Naive B cell (primary cell): ENCODE measurements at regions not wholly inside any gene's neighbourhood (a gene's known extent, or its start where the extent isn't known, plus 50 kb on each side); places are given as distances from the start of the nearest gene placed in this dataset.

Source experiments
- ATAC-seq, 2 donors: fragments of 150-1000 bp; cut with Tn5 transposase; 2 replicates each; pipeline ENCODE4 v1.10.0; 2021; ENCODE audit warnings: low read depth in 2 of 2, mild to moderate bottlenecking in 2 of 2, moderate library complexity in 2 of 2
- DNase-seq: peaks from one replicate; pipeline ENCODE4 v3.0.0; 2022
- H3K27ac Mint-ChIP-seq, 6 donors: one replicate each; pipeline ENCODE4 v1.8.0; 2020 to 2022; ENCODE audit warnings: mild to moderate bottlenecking in 6 of 6, mixed read lengths in 6 of 6, moderate library complexity in 5 of 6, inconsistent platforms in 2 of 6
- H3K27me3 Mint-ChIP-seq, 3 donors: one replicate each; pipeline ENCODE4 v1.8.0; 2021 to 2022; ENCODE audit warnings: mixed read lengths in 3 of 3, mild to moderate bottlenecking in 1 of 3
- H3K36me3 Mint-ChIP-seq, 2 donors: one replicate each; pipeline ENCODE4 v1.8.0; 2020 to 2022; ENCODE audit warnings: mixed read lengths in 2 of 2, inconsistent platforms in 1 of 2, mild to moderate bottlenecking in 1 of 2
- H3K4me1 Mint-ChIP-seq, 3 donors: one replicate each; pipeline ENCODE4 v1.8.0; 2020 to 2022; ENCODE audit warnings: mixed read lengths in 3 of 3, inconsistent platforms in 1 of 3, mild to moderate bottlenecking in 1 of 3, moderate library complexity in 1 of 3
- H3K4me3 Mint-ChIP-seq, 8 donors: one replicate each; pipeline ENCODE4 v1.8.0; 2020 to 2022; ENCODE audit warnings: mild to moderate bottlenecking in 8 of 8, mixed read lengths in 8 of 8, moderate library complexity in 8 of 8, inconsistent platforms in 2 of 8
- H3K9me3 Mint-ChIP-seq, 7 donors: one replicate each; pipeline ENCODE4 v1.8.0; 2020 to 2022; ENCODE audit warnings: mixed read lengths in 7 of 7, mild to moderate bottlenecking in 5 of 7, inconsistent platforms in 2 of 7, moderate library complexity in 1 of 7

- ATAC-seq (no peak), DNase-seq (no peak)
- H3K4me3 Mint-ChIP-seq = no peak overlapping the region
- H3K4me1 Mint-ChIP-seq = no peaks in the 10 kb centered on the region
- no peak overlapping the region for H3K27ac Mint-ChIP-seq
- H3K36me3 Mint-ChIP-seq = no peaks in the 10 kb centered on the region
- peaks cover 0 to 8% (median 0%) of the 10 kb centered on the region in 7 donors for H3K9me3 Mint-ChIP-seq
- H3K27me3 Mint-ChIP-seq = no peaks in the 10 kb centered on the region
Observed at GRCh38 chr4:59869056-59869455, 1331.1 kb upstream of the ADGRL3 start.

- Mint-ChIP-seq H3K27ac (no peak overlapping the region), H3K27me3 (no peaks in the 10 kb centered on the region), H3K4me1 (no peaks in the 10 kb centered on the region), H3K36me3 (no peaks in the 10 kb centered on the region), H3K9me3 (peaks cover 0 to 8% (median 0%) of the 10 kb centered on the region in 7 donors), H3K4me3 (no peak overlapping the region)
- ATAC-seq = no peak
- no peak for DNase-seq
Observed at GRCh38 chr4:59869559-59869958, 1330.6 kb upstream of the ADGRL3 start.

- no peaks in the 10 kb centered on the region for H3K27me3 Mint-ChIP-seq
- H3K4me1 Mint-ChIP-seq = no peaks in the 10 kb centered on the region
- no peak overlapping the region for H3K4me3 Mint-ChIP-seq
- no peak overlapping the region for H3K27ac Mint-ChIP-seq
- no peak for DNase-seq
- peaks cover 0 to 5% (median 4%) of the 10 kb centered on the region in 7 donors for H3K9me3 Mint-ChIP-seq
- no peak for ATAC-seq
- no peaks in the 10 kb centered on the region for H3K36me3 Mint-ChIP-seq
Observed at GRCh38 chr4:59881632-59882031, 1318.5 kb upstream of the ADGRL3 start.

- Mint-ChIP-seq H3K36me3 (no peaks in the 10 kb centered on the region), H3K4me3 (no peak overlapping the region), H3K27me3 (no peaks in the 10 kb centered on the region), H3K4me1 (no peaks in the 10 kb centered on the region), H3K27ac (no peak overlapping the region), H3K9me3 (peaks cover 0 to 9% (median 4%) of the 10 kb centered on the region in 7 donors)
- ATAC-seq (no peak), DNase-seq (no peak)
Observed at GRCh38 chr4:59904331-59904730, 1295.8 kb upstream of the ADGRL3 start.

- no peak overlapping the region for H3K4me3 Mint-ChIP-seq
- no peak for DNase-seq
- no peak for ATAC-seq
- H3K27me3 Mint-ChIP-seq = no peaks in the 10 kb centered on the region
- peaks cover 0 to 9% (median 2%) of the 10 kb centered on the region in 7 donors for H3K9me3 Mint-ChIP-seq
- no peaks in the 10 kb centered on the region for H3K4me1 Mint-ChIP-seq
- H3K36me3 Mint-ChIP-seq = no peaks in the 10 kb centered on the region
- H3K27ac Mint-ChIP-seq = no peak overlapping the region
Observed at GRCh38 chr4:59920416-59920815, 1279.7 kb upstream of the ADGRL3 start.

DNA sequence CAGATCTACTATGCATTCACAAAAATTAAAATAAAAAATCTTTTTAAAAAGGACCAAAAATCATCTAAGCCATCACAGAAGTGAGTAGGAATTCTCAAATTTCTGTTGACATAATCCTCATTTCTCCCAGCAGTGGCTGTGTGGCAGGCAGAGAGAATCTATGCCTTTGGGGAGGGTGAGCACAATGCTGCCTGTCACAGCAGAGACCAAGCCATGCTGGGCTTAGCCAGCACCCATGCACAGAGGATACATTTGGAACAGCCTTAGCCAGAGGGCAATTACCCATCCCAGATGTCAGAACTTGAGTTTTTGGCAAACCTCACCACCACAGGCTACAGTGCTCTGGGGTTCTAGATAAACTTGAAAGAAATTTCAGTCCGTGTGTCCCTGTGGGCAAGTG is 1274.8 kb upstream of the ADGRL3 start:
- H3K27ac Mint-ChIP-seq = no peak overlapping the region

GRCh38 chr4:59936566-59936965 is 1263.6 kb upstream of the ADGRL3 start:
- H3K4me1 Mint-ChIP-seq = no peaks in the 10 kb centered on the region
- H3K27me3 Mint-ChIP-seq = no peaks in the 10 kb centered on the region
- ATAC-seq = no peak
- H3K27ac Mint-ChIP-seq = no peak overlapping the region
- H3K36me3 Mint-ChIP-seq = no peaks in the 10 kb centered on the region
- no peak for DNase-seq
- no peak overlapping the region for H3K4me3 Mint-ChIP-seq
- peaks cover 0 to 9% (median 3%) of the 10 kb centered on the region in 7 donors for H3K9me3 Mint-ChIP-seq

More for the DNA sequence above, 1274.8 kb upstream of the ADGRL3 start:
- Mint-ChIP-seq H3K9me3 (peaks cover 0 to 16% (median 5%) of the 10 kb centered on the region in 7 donors), H3K27me3 (no peaks in the 10 kb centered on the region), H3K4me3 (no peak overlapping the region), H3K36me3 (no peaks in the 10 kb centered on the region), H3K4me1 (no peaks in the 10 kb centered on the region)
- DNase-seq = no peak
- no peak for ATAC-seq

DNA sequence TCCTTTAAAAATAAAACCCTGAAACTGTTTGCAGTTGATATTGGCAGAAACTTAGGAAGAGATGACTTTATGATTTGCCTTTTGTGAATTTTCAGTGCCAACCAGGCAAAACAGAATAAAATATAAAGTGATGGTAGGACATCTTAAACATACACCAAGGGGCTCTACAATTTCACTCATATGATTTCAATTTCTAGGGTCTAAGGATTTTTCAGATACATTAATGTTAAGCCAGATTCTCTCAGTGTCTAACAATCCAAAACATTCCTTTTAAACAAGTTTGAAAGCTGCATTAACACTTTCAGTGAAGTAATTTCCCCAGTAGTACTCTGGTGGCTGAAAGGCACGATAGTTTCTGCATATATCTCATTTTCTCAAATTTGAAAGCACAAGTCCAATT is 1262.0 kb upstream of the ADGRL3 start:
- peaks cover 0 to 6% (median 3%) of the 10 kb centered on the region in 7 donors for H3K9me3 Mint-ChIP-seq
- no peaks in the 10 kb centered on the region for H3K36me3 Mint-ChIP-seq
- H3K27me3 Mint-ChIP-seq = no peaks in the 10 kb centered on the region
- no peak overlapping the region for H3K4me3 Mint-ChIP-seq
- no peaks in the 10 kb centered on the region for H3K4me1 Mint-ChIP-seq
- DNase-seq (no peak), ATAC-seq (no peak)
- no peak overlapping the region for H3K27ac Mint-ChIP-seq

GRCh38 chr4:59945277-59945676 is 1254.8 kb upstream of the ADGRL3 start:
- H3K27me3 Mint-ChIP-seq = no peaks in the 10 kb centered on the region
- no peaks in the 10 kb centered on the region for H3K36me3 Mint-ChIP-seq
- no peak for DNase-seq
- no peak overlapping the region for H3K4me3 Mint-ChIP-seq
- H3K27ac Mint-ChIP-seq = no peak overlapping the region
- no peaks in the 10 kb centered on the region for H3K4me1 Mint-ChIP-seq
- ATAC-seq = no peak
- H3K9me3 Mint-ChIP-seq = peaks cover 0 to 25% (median 3%) of the 10 kb centered on the region in 7 donors

- no peak for ATAC-seq
- H3K36me3 Mint-ChIP-seq = no peaks in the 10 kb centered on the region
- no peak overlapping the region for H3K4me3 Mint-ChIP-seq
- H3K27ac Mint-ChIP-seq = no peak overlapping the region
- peaks cover 0 to 25% (median 3%) of the 10 kb centered on the region in 7 donors for H3K9me3 Mint-ChIP-seq
- H3K4me1 Mint-ChIP-seq = no peaks in the 10 kb centered on the region
- H3K27me3 Mint-ChIP-seq = no peaks in the 10 kb centered on the region
- DNase-seq = no peak
Observed at GRCh38 chr4:59945716-59946115, 1254.4 kb upstream of the ADGRL3 start.

GRCh38 chr4:59956366-59956765 is 1243.8 kb upstream of the ADGRL3 start:
- no peak overlapping the region for H3K27ac Mint-ChIP-seq
- no peaks in the 10 kb centered on the region for H3K27me3 Mint-ChIP-seq
- H3K4me3 Mint-ChIP-seq = no peak overlapping the region
- DNase-seq = no peak
- H3K36me3 Mint-ChIP-seq = no peaks in the 10 kb centered on the region
- ATAC-seq = no peak
- no peaks in the 10 kb centered on the region for H3K4me1 Mint-ChIP-seq
- peaks cover 0 to 9% (median 4%) of the 10 kb centered on the region in 7 donors for H3K9me3 Mint-ChIP-seq

- DNase-seq = no peak
- H3K36me3 Mint-ChIP-seq = no peaks in the 10 kb centered on the region
- ATAC-seq = no peak
Observed at GRCh38 chr4:59960143-59960542, 1240.0 kb upstream of the ADGRL3 start.

DNA sequence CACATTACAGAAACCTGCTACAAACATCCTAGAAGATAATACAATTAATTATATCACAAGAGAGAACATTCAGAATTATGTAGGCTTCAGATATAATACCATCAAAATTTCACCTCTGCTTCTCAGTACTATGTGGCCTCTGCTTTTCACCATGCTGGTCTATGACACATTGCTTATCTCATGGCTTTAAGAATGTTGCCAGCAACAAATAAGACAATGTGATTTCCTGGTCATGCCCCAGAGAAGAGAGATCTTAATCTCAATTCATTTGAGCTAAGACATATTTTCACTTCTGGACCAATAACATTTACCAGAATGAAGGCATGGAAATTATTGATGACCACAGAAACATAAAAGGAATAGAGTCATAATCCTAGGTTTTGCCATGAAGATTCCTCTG is 1233.4 kb upstream of the ADGRL3 start:
- peaks cover 0 to 7% (median 0%) of the 10 kb centered on the region in 7 donors for H3K9me3 Mint-ChIP-seq
- H3K27me3 Mint-ChIP-seq = no peaks in the 10 kb centered on the region
- DNase-seq = no peak
- no peak overlapping the region for H3K4me3 Mint-ChIP-seq
- H3K27ac Mint-ChIP-seq = no peak overlapping the region
- no peak for ATAC-seq
- H3K36me3 Mint-ChIP-seq = no peaks in the 10 kb centered on the region
- no peaks in the 10 kb centered on the region for H3K4me1 Mint-ChIP-seq

More at GRCh38 chr4:59960143-59960542, 1240.0 kb upstream of the ADGRL3 start:
- Mint-ChIP-seq H3K27ac (no peak overlapping the region), H3K27me3 (no peaks in the 10 kb centered on the region), H3K4me3 (no peak overlapping the region), H3K4me1 (no peaks in the 10 kb centered on the region), H3K9me3 (peaks cover 0 to 7% (median 4%) of the 10 kb centered on the region in 7 donors)

DNA sequence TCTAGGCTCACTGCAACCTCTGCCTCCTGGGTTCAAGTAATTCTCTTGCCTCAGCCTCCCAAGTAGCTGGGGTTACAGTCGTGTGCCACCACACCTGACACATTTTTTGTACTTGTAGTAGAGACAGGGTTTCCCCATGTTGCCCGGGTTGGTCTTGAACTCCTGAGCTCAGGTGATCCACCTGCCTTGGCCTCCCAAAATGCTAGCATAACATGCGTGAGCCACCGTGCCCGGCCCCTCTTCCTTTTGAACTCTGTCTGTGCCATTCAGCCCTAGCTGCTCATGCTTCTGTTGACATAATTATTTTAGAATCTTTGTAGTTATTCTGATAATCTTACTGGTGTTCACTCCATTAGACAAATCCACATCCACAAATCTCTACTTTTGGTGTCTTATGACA is 1231.3 kb upstream of the ADGRL3 start:
- DNase-seq (no peak), ATAC-seq (no peak)
- H3K9me3 Mint-ChIP-seq = peaks cover 0 to 4% (median 0%) of the 10 kb centered on the region in 7 donors
- H3K27ac Mint-ChIP-seq = no peak overlapping the region
- no peak overlapping the region for H3K4me3 Mint-ChIP-seq
- H3K27me3 Mint-ChIP-seq = no peaks in the 10 kb centered on the region
- H3K4me1 Mint-ChIP-seq = no peaks in the 10 kb centered on the region
- H3K36me3 Mint-ChIP-seq = no peaks in the 10 kb centered on the region

DNA sequence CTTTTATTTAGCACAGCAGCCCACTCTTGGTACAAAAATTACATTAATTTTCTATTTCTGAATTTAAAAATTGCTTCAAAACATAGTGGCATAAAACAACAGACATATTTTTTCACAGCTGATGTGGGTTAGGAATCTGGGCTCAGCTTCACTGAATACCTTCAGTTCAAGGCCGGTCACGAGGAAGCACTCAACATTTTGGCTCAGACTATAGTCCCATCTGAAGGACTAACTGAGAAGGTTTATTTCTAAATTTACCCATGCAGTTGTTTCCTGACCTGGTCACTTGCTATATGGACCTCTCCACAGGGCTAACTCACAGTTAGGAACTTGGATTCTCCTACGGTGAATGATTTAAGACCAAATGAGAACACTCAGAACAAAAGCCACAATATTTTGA is 1230.2 kb upstream of the ADGRL3 start:
- Mint-ChIP-seq H3K27ac (no peak overlapping the region), H3K4me3 (no peak overlapping the region), H3K27me3 (no peaks in the 10 kb centered on the region), H3K36me3 (no peaks in the 10 kb centered on the region), H3K9me3 (peaks cover 0 to 6% (median 0%) of the 10 kb centered on the region in 7 donors), H3K4me1 (no peaks in the 10 kb centered on the region)
- DNase-seq = no peak
- no peak for ATAC-seq
